Uterus (tissue), 2 donors: ENCODE measurements at regions not wholly inside any gene's neighbourhood (a gene's known extent, or its start where the extent isn't known, plus 50 kb on each side); places are given as distances from the start of the nearest gene placed in this dataset.

Experiments used
- CTCF ChIP-seq, 4 experiments: fragments of 200-600 bp in 2 of 4; fragments of 450-650 bp in 2 of 4; sonication (generic) in 2 of 4; IDR thresholded peaks; one replicate each; pipeline ENCODE4 v1.5.1; 2016 to 2019; ENCODE audit warnings: antibody characterized with exemption in 4 of 4, mild to moderate bottlenecking in 2 of 4, moderate library complexity in 1 of 4
- POLR2A ChIP-seq, 2 donors: fragments of 450-650 bp; IDR thresholded peaks; one replicate each; pipeline ENCODE4 v1.6.1; 2016; ENCODE audit warnings: antibody characterized with exemption in 2 of 2, mild to moderate bottlenecking in 1 of 2, moderate library complexity in 1 of 2

- TF ChIP-seq POLR2A (IDR thresholded peaks at IDR 0.05) (no peak), CTCF (IDR thresholded peaks at IDR 0.05) (no peak)
Observed at GRCh38 chr10:70990681-70991080, 102.3 kb upstream of the PCBD1 start.
